ENCODE measurements at regions not wholly inside any gene's neighbourhood (a gene's known extent, or its start where the extent isn't known, plus 50 kb on each side); places are given as distances from the start of the nearest gene placed in this dataset.

DNA sequence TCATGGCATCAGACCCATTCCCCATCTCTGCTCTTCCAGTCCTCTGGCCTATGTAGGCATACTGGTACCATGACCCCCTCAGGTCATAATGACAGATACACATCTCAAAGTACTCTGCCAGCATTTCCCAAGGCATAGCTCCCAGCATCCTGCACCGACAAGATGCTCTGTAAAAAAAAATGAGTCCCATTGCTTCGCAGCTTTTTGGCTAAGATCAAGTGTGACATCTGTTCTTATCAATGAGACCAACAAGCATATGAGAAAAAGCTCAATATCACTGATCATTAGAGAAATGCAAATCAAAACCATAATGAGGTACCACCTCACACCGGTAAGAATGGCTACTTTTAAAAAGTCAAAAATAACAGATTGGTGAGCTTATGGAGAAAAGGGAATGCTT is 463.9 kb upstream of the PROK2 start:
- TF ChIP-seq EZH2 (IDR thresholded peaks at IDR 0.05; ENCODE audit: borderline replicate concordance, low read depth, low read length, poor library complexity, severe bottlenecking) = no peak
- TF ChIP-seq, protein P1, sequence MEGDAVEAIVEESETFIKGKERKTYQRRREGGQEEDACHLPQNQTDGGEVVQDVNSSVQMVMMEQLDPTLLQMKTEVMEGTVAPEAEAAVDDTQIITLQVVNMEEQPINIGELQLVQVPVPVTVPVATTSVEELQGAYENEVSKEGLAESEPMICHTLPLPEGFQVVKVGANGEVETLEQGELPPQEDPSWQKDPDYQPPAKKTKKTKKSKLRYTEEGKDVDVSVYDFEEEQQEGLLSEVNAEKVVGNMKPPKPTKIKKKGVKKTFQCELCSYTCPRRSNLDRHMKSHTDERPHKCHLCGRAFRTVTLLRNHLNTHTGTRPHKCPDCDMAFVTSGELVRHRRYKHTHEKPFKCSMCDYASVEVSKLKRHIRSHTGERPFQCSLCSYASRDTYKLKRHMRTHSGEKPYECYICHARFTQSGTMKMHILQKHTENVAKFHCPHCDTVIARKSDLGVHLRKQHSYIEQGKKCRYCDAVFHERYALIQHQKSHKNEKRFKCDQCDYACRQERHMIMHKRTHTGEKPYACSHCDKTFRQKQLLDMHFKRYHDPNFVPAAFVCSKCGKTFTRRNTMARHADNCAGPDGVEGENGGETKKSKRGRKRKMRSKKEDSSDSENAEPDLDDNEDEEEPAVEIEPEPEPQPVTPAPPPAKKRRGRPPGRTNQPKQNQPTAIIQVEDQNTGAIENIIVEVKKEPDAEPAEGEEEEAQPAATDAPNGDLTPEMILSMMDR (conservative IDR thresholded peaks at IDR 0.05; ENCODE audit: low read depth, low read length) = no peak
- H3K27me3 ChIP-seq (replicated peaks; ENCODE audit: insufficient read depth, low read depth, low read length, poor library complexity) = no peaks in the 10 kb centered on the region
- no peaks in the 10 kb centered on the region for H3K36me3 ChIP-seq (ENCODE audit: insufficient read depth, low read length, poor library complexity, severe bottlenecking)
- H3K9me3 ChIP-seq (ENCODE audit: low read depth, low read length, poor library complexity, severe bottlenecking) = no peaks in the 10 kb centered on the region
- DNase-seq (ENCODE audit: low spot score) = no peak
- BruUV-seq (replicated peaks) = no TSS peak
- CTCF ChIA-PET = no interaction called here
- POLR2A ChIA-PET (ENCODE audit: low non-redundant PET) = no interaction called here
- intact Hi-C loops (cut with micrococcal nuclease; ENCODE audit: unreplicated experiment) = no loop called here
- H3K27ac ChIP-seq (ENCODE audit: low read depth, low read length, poor library complexity, severe bottlenecking) = no peak overlapping the region
- no peak overlapping the region for H3K4me3 ChIP-seq (ENCODE audit: low read depth, low read length, poor library complexity, severe bottlenecking)
- H3K4me1 ChIP-seq (ENCODE audit: insufficient read depth, low read length, poor library complexity, severe bottlenecking) = no peaks in the 10 kb centered on the region

DNA sequence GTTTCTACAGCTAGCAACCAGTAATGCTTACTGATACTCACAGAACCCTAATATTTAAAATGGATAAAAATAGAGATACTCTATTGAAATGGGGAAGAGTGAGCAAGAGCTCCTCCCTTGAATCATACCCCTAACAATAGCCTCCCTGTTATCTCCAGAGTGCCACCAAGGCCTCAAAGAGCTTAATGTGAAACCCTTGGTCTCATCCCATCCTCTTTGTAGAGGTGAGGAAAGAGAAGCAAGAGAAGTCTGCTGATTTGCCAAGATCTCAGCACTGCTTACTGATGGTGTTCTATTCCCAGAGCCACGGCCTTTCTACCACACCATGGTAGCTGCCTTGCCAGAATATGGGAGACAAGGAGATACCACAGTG is 463.4 kb upstream of the PROK2 start:
- H3K4me3 ChIP-seq (ENCODE audit: low read depth, low read length, poor library complexity, severe bottlenecking) = no peak overlapping the region
- ChIA-PET POLR2A (ENCODE audit: low non-redundant PET) (interaction anchor here (0.6 kb wide), 1 partner anchor 416 kb away, joined by 3 read pairs; no protein-coding TSS in a partner anchor), CTCF (no interaction called here)
- no peak overlapping the region for H3K27ac ChIP-seq (ENCODE audit: low read depth, low read length, poor library complexity, severe bottlenecking)
- no TSS peak for BruUV-seq (replicated peaks)
- no peaks in the 10 kb centered on the region for H3K9me3 ChIP-seq (ENCODE audit: low read depth, low read length, poor library complexity, severe bottlenecking)
- intact Hi-C loops (cut with micrococcal nuclease; ENCODE audit: unreplicated experiment) = no loop called here
- no peaks in the 10 kb centered on the region for H3K4me1 ChIP-seq (ENCODE audit: insufficient read depth, low read length, poor library complexity, severe bottlenecking)
- no peaks in the 10 kb centered on the region for H3K36me3 ChIP-seq (ENCODE audit: insufficient read depth, low read length, poor library complexity, severe bottlenecking)
- TF ChIP-seq, protein P1 (conservative IDR thresholded peaks at IDR 0.05; ENCODE audit: low read depth, low read length) = no peak
- TF ChIP-seq EZH2 (IDR thresholded peaks at IDR 0.05; ENCODE audit: borderline replicate concordance, low read depth, low read length, poor library complexity, severe bottlenecking) = no peak
- no peak for DNase-seq (ENCODE audit: low spot score)
- no peaks in the 10 kb centered on the region for H3K27me3 ChIP-seq (replicated peaks; ENCODE audit: insufficient read depth, low read depth, low read length, poor library complexity)

DNA sequence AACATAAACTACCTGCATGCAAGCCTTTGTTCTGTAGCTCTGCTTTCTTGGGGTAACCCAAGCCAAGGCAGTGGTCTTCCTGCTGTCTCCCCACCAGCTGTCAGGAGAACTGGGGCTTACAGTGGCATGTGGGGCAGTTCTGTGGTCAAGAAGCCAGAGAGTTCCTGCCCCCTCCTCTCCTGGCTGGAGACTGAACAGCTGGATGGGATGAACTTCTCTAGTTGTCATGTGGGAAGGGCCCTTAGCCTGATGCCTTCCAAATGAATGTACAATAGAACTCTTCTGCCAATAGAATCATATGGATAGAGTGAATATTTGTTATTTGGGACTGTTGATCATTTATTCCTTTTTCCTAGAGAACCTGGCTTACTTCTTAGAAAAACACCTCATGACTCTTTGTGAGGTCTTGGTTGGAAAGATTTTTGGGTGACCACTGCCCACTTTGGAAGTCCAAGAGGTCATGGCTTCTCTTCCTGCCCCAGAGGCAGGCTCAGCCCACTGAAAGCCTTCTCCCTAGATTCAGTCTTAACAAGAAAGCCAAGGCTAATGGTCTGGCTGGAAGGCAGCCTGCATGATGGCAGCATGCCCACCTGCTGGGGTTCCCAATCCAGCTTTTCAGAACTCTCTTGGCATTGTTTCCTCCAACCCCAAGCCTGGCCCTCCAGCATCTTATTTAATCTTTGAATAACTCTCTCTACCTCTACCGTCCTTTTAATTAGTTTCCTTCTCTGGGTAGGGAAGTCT is 462.9 kb upstream of the PROK2 start:
- Histone ChIP-seq H3K27me3 (replicated peaks; ENCODE audit: insufficient read depth, low read depth, low read length, poor library complexity) (no peaks in the 10 kb centered on the region), H3K4me3 (ENCODE audit: low read depth, low read length, poor library complexity, severe bottlenecking) (no peak overlapping the region), H3K36me3 (ENCODE audit: insufficient read depth, low read length, poor library complexity, severe bottlenecking) (no peaks in the 10 kb centered on the region), H3K27ac (ENCODE audit: low read depth, low read length, poor library complexity, severe bottlenecking) (no peak overlapping the region), H3K9me3 (ENCODE audit: low read depth, low read length, poor library complexity, severe bottlenecking) (no peaks in the 10 kb centered on the region), H3K4me1 (ENCODE audit: insufficient read depth, low read length, poor library complexity, severe bottlenecking) (no peaks in the 10 kb centered on the region)
- ChIA-PET POLR2A (ENCODE audit: low non-redundant PET) (interaction anchor here (0.6 kb wide), 1 partner anchor 415 kb away, joined by 3 read pairs; no protein-coding TSS in a partner anchor), CTCF (no interaction called here)
- BruUV-seq (replicated peaks) = no TSS peak
- DNase-seq (ENCODE audit: low spot score) = no peak
- TF ChIP-seq, protein P1 (conservative IDR thresholded peaks at IDR 0.05; ENCODE audit: low read depth, low read length) = no peak
- no peak for TF ChIP-seq EZH2 (IDR thresholded peaks at IDR 0.05; ENCODE audit: borderline replicate concordance, low read depth, low read length, poor library complexity, severe bottlenecking)
- intact Hi-C loops (cut with micrococcal nuclease; ENCODE audit: unreplicated experiment) = no loop called here
